ENCODE measurements at regions not wholly inside any gene's neighbourhood (a gene's known extent, or its start where the extent isn't known, plus 50 kb on each side); places are given as distances from the start of the nearest gene placed in this dataset.

GRCh38 chr4:130422261-130422660 lies 1326.3 kb downstream of the C4orf33 start:
- no peak overlapping the region for H2AK5ac ChIP-seq (ENCODE audit: low read length)
- H3K4me1 ChIP-seq (ENCODE audit: control insufficient read depth in 1 of 2, insufficient read depth in 2 of 2, low read length in 2 of 2): no peaks in the 10 kb centered on the region
- no peak overlapping the region for H2BK5ac ChIP-seq (ENCODE audit: low read depth, low read length, poor library complexity)
- no peak overlapping the region for H3K18ac ChIP-seq (ENCODE audit: low read length)
- no peaks in the 10 kb centered on the region for H3K79me2 ChIP-seq (ENCODE audit: control insufficient read depth, insufficient read depth, low read length, poor library complexity)
- H3K4me2 ChIP-seq (ENCODE audit: low read length): no peak overlapping the region
- no peak overlapping the region for H3K27ac ChIP-seq (ENCODE audit: low read depth, low read length)
- H2BK12ac ChIP-seq (ENCODE audit: low read length): no peak overlapping the region
- H3K9me3 ChIP-seq (ENCODE audit: insufficient read depth, low read depth, low read length): no peaks in the 10 kb centered on the region
- H3K4ac ChIP-seq (ENCODE audit: low read depth, low read length): no peak overlapping the region
- H4K8ac ChIP-seq (ENCODE audit: low read depth, low read length): no peak overlapping the region
- no peak overlapping the region for H2AFZ ChIP-seq (ENCODE audit: insufficient read depth, low read length, poor library complexity)
- no peak overlapping the region for H3K4me3 ChIP-seq (ENCODE audit: low read depth, low read length)
- no peaks in the 10 kb centered on the region for H3K27me3 ChIP-seq (ENCODE audit: insufficient read depth, low read length)
- DNase-seq: no peak
- H2BK120ac ChIP-seq (ENCODE audit: insufficient read depth, low read length, poor library complexity): no peak overlapping the region
- H4K91ac ChIP-seq (ENCODE audit: low read depth, low read length): no peak overlapping the region
- no peak overlapping the region for H3K23ac ChIP-seq (ENCODE audit: low read length)
- no peaks in the 10 kb centered on the region for H3K36me3 ChIP-seq (ENCODE audit: control insufficient read depth in 1 of 2, insufficient read depth in 2 of 2, low read length in 2 of 2)
- H3K14ac ChIP-seq (ENCODE audit: low read length): no peak overlapping the region
- H4K12ac ChIP-seq (ENCODE audit: low read depth, low read length): no peak overlapping the region
- no peaks in the 10 kb centered on the region for H3K79me1 ChIP-seq (ENCODE audit: low read length)
- no peak overlapping the region for H3K9ac ChIP-seq (ENCODE audit: low read length)

- no peak overlapping the region for H4K91ac ChIP-seq (ENCODE audit: low read depth, low read length)
- H2AFZ ChIP-seq (ENCODE audit: insufficient read depth, low read length, poor library complexity): no peak overlapping the region
- H2BK5ac ChIP-seq (ENCODE audit: low read depth, low read length, poor library complexity): no peak overlapping the region
- no peak overlapping the region for H3K9ac ChIP-seq (ENCODE audit: low read length)
- no peak overlapping the region for H3K23ac ChIP-seq (ENCODE audit: low read length)
- no peak overlapping the region for H3K4me2 ChIP-seq (ENCODE audit: low read length)
- H3K27ac ChIP-seq (ENCODE audit: low read depth, low read length): no peak overlapping the region
- no CpG with 5 or more reads among the region's 3 CpGs for WGBS (ENCODE audit: extremely low coverage, insufficient coverage, insufficient read length)
- H3K14ac ChIP-seq (ENCODE audit: low read length): no peak overlapping the region
- no peaks in the 10 kb centered on the region for H3K27me3 ChIP-seq (ENCODE audit: insufficient read depth, low read length)
- H3K18ac ChIP-seq (ENCODE audit: low read length): no peak overlapping the region
- no peaks in the 10 kb centered on the region for H3K36me3 ChIP-seq (ENCODE audit: control insufficient read depth in 1 of 2, insufficient read depth in 2 of 2, low read length in 2 of 2)
- no peak overlapping the region for H4K12ac ChIP-seq (ENCODE audit: low read depth, low read length)
- H4K8ac ChIP-seq (ENCODE audit: low read depth, low read length): no peak overlapping the region
- DNase-seq: no peak
- no peaks in the 10 kb centered on the region for H3K79me2 ChIP-seq (ENCODE audit: control insufficient read depth, insufficient read depth, low read length, poor library complexity)
- H3K4ac ChIP-seq (ENCODE audit: low read depth, low read length): no peak overlapping the region
- H2BK12ac ChIP-seq (ENCODE audit: low read length): no peak overlapping the region
- H3K4me3 ChIP-seq (ENCODE audit: low read depth, low read length): no peak overlapping the region
- no peaks in the 10 kb centered on the region for H3K79me1 ChIP-seq (ENCODE audit: low read length)
- no peaks in the 10 kb centered on the region for H3K9me3 ChIP-seq (ENCODE audit: insufficient read depth, low read depth, low read length)
- H2AK5ac ChIP-seq (ENCODE audit: low read length): no peak overlapping the region
- no peaks in the 10 kb centered on the region for H3K4me1 ChIP-seq (ENCODE audit: control insufficient read depth in 1 of 2, insufficient read depth in 2 of 2, low read length in 2 of 2)
- H2BK120ac ChIP-seq (ENCODE audit: insufficient read depth, low read length, poor library complexity): no peak overlapping the region
Measured at GRCh38 chr4:130424211-130424610, 1328.3 kb downstream of the C4orf33 start.

- no peak overlapping the region for H4K91ac ChIP-seq (ENCODE audit: low read depth, low read length)
- no peak overlapping the region for H3K4me3 ChIP-seq (ENCODE audit: low read depth, low read length)
- no peaks in the 10 kb centered on the region for H3K9me3 ChIP-seq (ENCODE audit: insufficient read depth, low read depth, low read length)
- no peak overlapping the region for H2AK5ac ChIP-seq (ENCODE audit: low read length)
- no peak overlapping the region for H3K23ac ChIP-seq (ENCODE audit: low read length)
- no peaks in the 10 kb centered on the region for H3K79me2 ChIP-seq (ENCODE audit: control insufficient read depth, insufficient read depth, low read length, poor library complexity)
- no peak overlapping the region for H2BK120ac ChIP-seq (ENCODE audit: insufficient read depth, low read length, poor library complexity)
- no peaks in the 10 kb centered on the region for H3K27me3 ChIP-seq (ENCODE audit: insufficient read depth, low read length)
- DNase-seq: no peak
- H3K36me3 ChIP-seq (ENCODE audit: control insufficient read depth in 1 of 2, insufficient read depth in 2 of 2, low read length in 2 of 2): no peaks in the 10 kb centered on the region
- no peak overlapping the region for H3K18ac ChIP-seq (ENCODE audit: low read length)
- H2BK12ac ChIP-seq (ENCODE audit: low read length): no peak overlapping the region
- no peak overlapping the region for H2AFZ ChIP-seq (ENCODE audit: insufficient read depth, low read length, poor library complexity)
- H3K14ac ChIP-seq (ENCODE audit: low read length): no peak overlapping the region
- no CpG with 5 or more reads among the region's 5 CpGs for WGBS (ENCODE audit: extremely low coverage, insufficient coverage, insufficient read length)
- H4K8ac ChIP-seq (ENCODE audit: low read depth, low read length): no peak overlapping the region
- H3K4me2 ChIP-seq (ENCODE audit: low read length): no peak overlapping the region
- H3K4me1 ChIP-seq (ENCODE audit: control insufficient read depth in 1 of 2, insufficient read depth in 2 of 2, low read length in 2 of 2): no peaks in the 10 kb centered on the region
- no peak overlapping the region for H3K9ac ChIP-seq (ENCODE audit: low read length)
- no peaks in the 10 kb centered on the region for H3K79me1 ChIP-seq (ENCODE audit: low read length)
- H2BK5ac ChIP-seq (ENCODE audit: low read depth, low read length, poor library complexity): no peak overlapping the region
- H4K12ac ChIP-seq (ENCODE audit: low read depth, low read length): no peak overlapping the region
- H3K4ac ChIP-seq (ENCODE audit: low read depth, low read length): no peak overlapping the region
- no peak overlapping the region for H3K27ac ChIP-seq (ENCODE audit: low read depth, low read length)
Measured at GRCh38 chr4:130432289-130432688, 1336.3 kb downstream of the C4orf33 start.

- Histone ChIP-seq H4K91ac (ENCODE audit: low read depth, low read length) (no peak overlapping the region), H3K14ac (ENCODE audit: low read length) (no peak overlapping the region), H4K8ac (ENCODE audit: low read depth, low read length) (no peak overlapping the region), H2BK5ac (ENCODE audit: low read depth, low read length, poor library complexity) (no peak overlapping the region), H3K79me2 (ENCODE audit: control insufficient read depth, insufficient read depth, low read length, poor library complexity) (no peaks in the 10 kb centered on the region), H2AFZ (ENCODE audit: insufficient read depth, low read length, poor library complexity) (no peak overlapping the region), H3K4ac (ENCODE audit: low read depth, low read length) (no peak overlapping the region), H3K23ac (ENCODE audit: low read length) (no peak overlapping the region), H3K4me1 (ENCODE audit: control insufficient read depth in 1 of 2, insufficient read depth in 2 of 2, low read length in 2 of 2) (peaks cover 0 to 2% of the 10 kb centered on the region in 2 experiments), H4K12ac (ENCODE audit: low read depth, low read length) (no peak overlapping the region), H3K18ac (ENCODE audit: low read length) (no peak overlapping the region), H3K4me3 (ENCODE audit: low read depth, low read length) (no peak overlapping the region), H2AK5ac (ENCODE audit: low read length) (no peak overlapping the region), H3K36me3 (ENCODE audit: control insufficient read depth in 1 of 2, insufficient read depth in 2 of 2, low read length in 2 of 2) (no peaks in the 10 kb centered on the region), H3K9me3 (ENCODE audit: insufficient read depth, low read depth, low read length) (no peaks in the 10 kb centered on the region), H3K27ac (ENCODE audit: low read depth, low read length) (no peak overlapping the region), H2BK12ac (ENCODE audit: low read length) (no peak overlapping the region), H3K9ac (ENCODE audit: low read length) (no peak overlapping the region), H3K4me2 (ENCODE audit: low read length) (no peak overlapping the region), H3K27me3 (ENCODE audit: insufficient read depth, low read length) (no peaks in the 10 kb centered on the region), H3K79me1 (ENCODE audit: low read length) (no peaks in the 10 kb centered on the region), H2BK120ac (ENCODE audit: insufficient read depth, low read length, poor library complexity) (no peak overlapping the region)
- DNase-seq: no peak
Measured at GRCh38 chr4:130449741-130450140, 1353.8 kb downstream of the C4orf33 start.

- H3K4me1 ChIP-seq (ENCODE audit: control insufficient read depth in 1 of 2, insufficient read depth in 2 of 2, low read length in 2 of 2): no peaks in the 10 kb centered on the region
- no peak overlapping the region for H3K4me3 ChIP-seq (ENCODE audit: low read depth, low read length)
- H3K18ac ChIP-seq (ENCODE audit: low read length): no peak overlapping the region
- H3K9me3 ChIP-seq (ENCODE audit: insufficient read depth, low read depth, low read length): no peaks in the 10 kb centered on the region
- H2BK5ac ChIP-seq (ENCODE audit: low read depth, low read length, poor library complexity): no peak overlapping the region
- no peak overlapping the region for H3K23ac ChIP-seq (ENCODE audit: low read length)
- no peak overlapping the region for H3K14ac ChIP-seq (ENCODE audit: low read length)
- no peak overlapping the region for H3K27ac ChIP-seq (ENCODE audit: low read depth, low read length)
- H2AFZ ChIP-seq (ENCODE audit: insufficient read depth, low read length, poor library complexity): no peak overlapping the region
- no peak overlapping the region for H2BK120ac ChIP-seq (ENCODE audit: insufficient read depth, low read length, poor library complexity)
- no peaks in the 10 kb centered on the region for H3K79me1 ChIP-seq (ENCODE audit: low read length)
- no peak overlapping the region for H3K4me2 ChIP-seq (ENCODE audit: low read length)
- H3K4ac ChIP-seq (ENCODE audit: low read depth, low read length): no peak overlapping the region
- DNase-seq: no peak
- H2BK12ac ChIP-seq (ENCODE audit: low read length): no peak overlapping the region
- H3K27me3 ChIP-seq (ENCODE audit: insufficient read depth, low read length): no peaks in the 10 kb centered on the region
- WGBS (ENCODE audit: extremely low coverage, insufficient coverage, insufficient read length): no CpG with 5 or more reads among the region's 2 CpGs
- no peaks in the 10 kb centered on the region for H3K36me3 ChIP-seq (ENCODE audit: control insufficient read depth in 1 of 2, insufficient read depth in 2 of 2, low read length in 2 of 2)
- no peak overlapping the region for H4K8ac ChIP-seq (ENCODE audit: low read depth, low read length)
- no peak overlapping the region for H3K9ac ChIP-seq (ENCODE audit: low read length)
- no peaks in the 10 kb centered on the region for H3K79me2 ChIP-seq (ENCODE audit: control insufficient read depth, insufficient read depth, low read length, poor library complexity)
- no peak overlapping the region for H2AK5ac ChIP-seq (ENCODE audit: low read length)
- H4K91ac ChIP-seq (ENCODE audit: low read depth, low read length): no peak overlapping the region
- no peak overlapping the region for H4K12ac ChIP-seq (ENCODE audit: low read depth, low read length)
Measured at GRCh38 chr4:130468340-130468739, 1372.4 kb downstream of the C4orf33 start.
